HCT116 (cell line): ENCODE measurements at regions not wholly inside any gene's neighbourhood (a gene's known extent, or its start where the extent isn't known, plus 50 kb on each side); places are given as distances from the start of the nearest gene placed in this dataset.

Experiments
- ATF3 ChIP-seq: IDR thresholded peaks from 2 replicates; pipeline ENCODE4 v1.6.1; 2012
- CEBPB ChIP-seq: IDR thresholded peaks from 2 replicates; pipeline ENCODE4 v1.6.1; 2012; ENCODE audit warnings: low read depth
- CTCF ChIP-seq, 3 experiments: fragments of 200-600 bp in 1 of 3; sonication (generic) in 1 of 3; IDR thresholded peaks in 2 of 3; conservative IDR thresholded peaks in 1 of 3; 2 replicates each; pipeline ENCODE4 v1.5.1; 2012 to 2017; ENCODE audit warnings: low read depth in 2 of 3, low read length in 2 of 3, antibody characterized with exemption in 1 of 3, borderline replicate concordance in 1 of 3, control low read depth in 1 of 3, mild to moderate bottlenecking in 1 of 3, mixed read lengths in 1 of 3, mixed run types in 1 of 3, moderate library complexity in 1 of 3; ENCODE audit not compliant: insufficient read depth in 1 of 3
- EZH2 ChIP-seq: fragments of 200-600 bp; sonication (generic); IDR thresholded peaks from 2 replicates; pipeline ENCODE4 v1.6.1; 2017; ENCODE audit warnings: antibody characterized with exemption, mixed run types
- EZH2phosphoT487 ChIP-seq: fragments of 200-600 bp; IDR thresholded peaks from 2 replicates; pipeline ENCODE4 v1.6.1; 2018; ENCODE audit warnings: antibody characterized with exemption, borderline replicate concordance
- FOSL1 ChIP-seq: IDR thresholded peaks from 2 replicates; pipeline ENCODE4 v1.6.1; 2012; ENCODE audit warnings: low read depth
- JUND ChIP-seq: IDR thresholded peaks from 2 replicates; pipeline ENCODE4 v1.6.1; 2012
- POLR2A ChIP-seq: IDR thresholded peaks from 2 replicates; pipeline ENCODE4 v1.7.0; 2011; ENCODE audit warnings: borderline replicate concordance; ENCODE audit not compliant: insufficient read depth, insufficient read length; ENCODE audit errors: extremely low read depth
- POLR2AphosphoS5 ChIP-seq: IDR thresholded peaks from 2 replicates; pipeline ENCODE4 v1.6.1; 2011; ENCODE audit warnings: mild to moderate bottlenecking, low read depth, low read length, moderate library complexity
- SP1 ChIP-seq: IDR thresholded peaks from 2 replicates; pipeline ENCODE4 v1.6.1; 2012; ENCODE audit warnings: low read depth
- YY1 ChIP-seq: IDR thresholded peaks from 2 replicates; pipeline ENCODE4 v1.6.1; 2011; ENCODE audit warnings: low read length, low read depth, moderate library complexity, mild to moderate bottlenecking; ENCODE audit not compliant: insufficient replicate concordance; ENCODE audit errors: extremely low read depth
- TF ChIP-seq, protein P1 (sequence below): IDR thresholded peaks from 2 replicates; pipeline ENCODE4 v1.6.1; 2011; ENCODE audit warnings: mild to moderate bottlenecking, low read length, moderate library complexity; ENCODE audit not compliant: insufficient replicate concordance; ENCODE audit errors: extremely low read depth
- TF ChIP-seq, protein P2 (sequence below): IDR thresholded peaks from 2 replicates; pipeline ENCODE4 v1.6.1; 2012; ENCODE audit warnings: low read depth
- TF ChIP-seq, protein P3 (sequence below): IDR thresholded peaks from 2 replicates; pipeline ENCODE4 v1.6.1; 2012

DNA sequence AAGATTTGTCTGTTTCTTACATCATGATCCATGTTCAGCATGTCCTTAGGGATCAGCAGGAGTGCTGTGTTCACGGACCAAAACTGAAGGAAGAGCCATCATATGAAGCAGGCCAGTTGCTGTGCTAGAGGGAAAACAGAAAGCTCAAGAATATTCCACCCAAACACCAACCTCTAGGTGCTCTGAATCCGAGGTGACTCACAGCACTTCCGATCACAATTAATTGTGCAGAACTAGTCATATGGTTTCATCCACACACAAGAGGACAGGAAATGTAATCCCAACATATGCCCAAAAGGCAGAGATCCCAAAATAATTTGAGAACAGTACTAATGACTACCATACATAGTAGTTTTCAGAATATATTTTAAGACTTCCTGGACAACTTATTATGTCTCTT lies 257.9 kb upstream of the KCNH8 start:
- TF ChIP-seq SP1: no peak
- TF ChIP-seq ATF3: no peak
- no peak for TF ChIP-seq YY1
- TF ChIP-seq CTCF (IDR thresholded peaks at IDR 0.05 in 2 of 3, conservative IDR thresholded peaks at IDR 0.05 in 1 of 3; ENCODE audit: borderline replicate concordance in 1 of 3, insufficient read depth in 1 of 3, low read depth in 2 of 3, low read length in 2 of 3): no peak
- TF ChIP-seq POLR2AphosphoS5: no peak
- TF ChIP-seq, protein P1, sequence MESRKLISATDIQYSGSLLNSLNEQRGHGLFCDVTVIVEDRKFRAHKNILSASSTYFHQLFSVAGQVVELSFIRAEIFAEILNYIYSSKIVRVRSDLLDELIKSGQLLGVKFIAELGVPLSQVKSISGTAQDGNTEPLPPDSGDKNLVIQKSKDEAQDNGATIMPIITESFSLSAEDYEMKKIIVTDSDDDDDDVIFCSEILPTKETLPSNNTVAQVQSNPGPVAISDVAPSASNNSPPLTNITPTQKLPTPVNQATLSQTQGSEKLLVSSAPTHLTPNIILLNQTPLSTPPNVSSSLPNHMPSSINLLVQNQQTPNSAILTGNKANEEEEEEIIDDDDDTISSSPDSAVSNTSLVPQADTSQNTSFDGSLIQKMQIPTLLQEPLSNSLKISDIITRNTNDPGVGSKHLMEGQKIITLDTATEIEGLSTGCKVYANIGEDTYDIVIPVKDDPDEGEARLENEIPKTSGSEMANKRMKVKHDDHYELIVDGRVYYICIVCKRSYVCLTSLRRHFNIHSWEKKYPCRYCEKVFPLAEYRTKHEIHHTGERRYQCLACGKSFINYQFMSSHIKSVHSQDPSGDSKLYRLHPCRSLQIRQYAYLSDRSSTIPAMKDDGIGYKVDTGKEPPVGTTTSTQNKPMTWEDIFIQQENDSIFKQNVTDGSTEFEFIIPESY: no peak
- TF ChIP-seq EZH2: no peak
- TF ChIP-seq, protein P2, sequence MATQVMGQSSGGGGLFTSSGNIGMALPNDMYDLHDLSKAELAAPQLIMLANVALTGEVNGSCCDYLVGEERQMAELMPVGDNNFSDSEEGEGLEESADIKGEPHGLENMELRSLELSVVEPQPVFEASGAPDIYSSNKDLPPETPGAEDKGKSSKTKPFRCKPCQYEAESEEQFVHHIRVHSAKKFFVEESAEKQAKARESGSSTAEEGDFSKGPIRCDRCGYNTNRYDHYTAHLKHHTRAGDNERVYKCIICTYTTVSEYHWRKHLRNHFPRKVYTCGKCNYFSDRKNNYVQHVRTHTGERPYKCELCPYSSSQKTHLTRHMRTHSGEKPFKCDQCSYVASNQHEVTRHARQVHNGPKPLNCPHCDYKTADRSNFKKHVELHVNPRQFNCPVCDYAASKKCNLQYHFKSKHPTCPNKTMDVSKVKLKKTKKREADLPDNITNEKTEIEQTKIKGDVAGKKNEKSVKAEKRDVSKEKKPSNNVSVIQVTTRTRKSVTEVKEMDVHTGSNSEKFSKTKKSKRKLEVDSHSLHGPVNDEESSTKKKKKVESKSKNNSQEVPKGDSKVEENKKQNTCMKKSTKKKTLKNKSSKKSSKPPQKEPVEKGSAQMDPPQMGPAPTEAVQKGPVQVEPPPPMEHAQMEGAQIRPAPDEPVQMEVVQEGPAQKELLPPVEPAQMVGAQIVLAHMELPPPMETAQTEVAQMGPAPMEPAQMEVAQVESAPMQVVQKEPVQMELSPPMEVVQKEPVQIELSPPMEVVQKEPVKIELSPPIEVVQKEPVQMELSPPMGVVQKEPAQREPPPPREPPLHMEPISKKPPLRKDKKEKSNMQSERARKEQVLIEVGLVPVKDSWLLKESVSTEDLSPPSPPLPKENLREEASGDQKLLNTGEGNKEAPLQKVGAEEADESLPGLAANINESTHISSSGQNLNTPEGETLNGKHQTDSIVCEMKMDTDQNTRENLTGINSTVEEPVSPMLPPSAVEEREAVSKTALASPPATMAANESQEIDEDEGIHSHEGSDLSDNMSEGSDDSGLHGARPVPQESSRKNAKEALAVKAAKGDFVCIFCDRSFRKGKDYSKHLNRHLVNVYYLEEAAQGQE: no peak
- no peak for TF ChIP-seq POLR2A
- TF ChIP-seq EZH2phosphoT487: no peak
- no peak for TF ChIP-seq CEBPB
- TF ChIP-seq JUND: no peak
- TF ChIP-seq, protein P3, sequence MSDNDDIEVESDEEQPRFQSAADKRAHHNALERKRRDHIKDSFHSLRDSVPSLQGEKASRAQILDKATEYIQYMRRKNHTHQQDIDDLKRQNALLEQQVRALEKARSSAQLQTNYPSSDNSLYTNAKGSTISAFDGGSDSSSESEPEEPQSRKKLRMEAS: no peak
- TF ChIP-seq FOSL1: no peak
